Renal cortex interstitium (tissue), 11 donors: ENCODE measurements at regions not wholly inside any gene's neighbourhood (a gene's known extent, or its start where the extent isn't known, plus 50 kb on each side); places are given as distances from the start of the nearest gene placed in this dataset.

Experiments
- DNase-seq, 11 donors: peaks; one replicate each; pipeline ENCODE4 v3.0.0-alpha.2; 2013; ENCODE audit warnings: low read depth in 9 of 11, low spot score in 4 of 11; ENCODE audit errors: extremely low read depth in 1 of 11

DNA sequence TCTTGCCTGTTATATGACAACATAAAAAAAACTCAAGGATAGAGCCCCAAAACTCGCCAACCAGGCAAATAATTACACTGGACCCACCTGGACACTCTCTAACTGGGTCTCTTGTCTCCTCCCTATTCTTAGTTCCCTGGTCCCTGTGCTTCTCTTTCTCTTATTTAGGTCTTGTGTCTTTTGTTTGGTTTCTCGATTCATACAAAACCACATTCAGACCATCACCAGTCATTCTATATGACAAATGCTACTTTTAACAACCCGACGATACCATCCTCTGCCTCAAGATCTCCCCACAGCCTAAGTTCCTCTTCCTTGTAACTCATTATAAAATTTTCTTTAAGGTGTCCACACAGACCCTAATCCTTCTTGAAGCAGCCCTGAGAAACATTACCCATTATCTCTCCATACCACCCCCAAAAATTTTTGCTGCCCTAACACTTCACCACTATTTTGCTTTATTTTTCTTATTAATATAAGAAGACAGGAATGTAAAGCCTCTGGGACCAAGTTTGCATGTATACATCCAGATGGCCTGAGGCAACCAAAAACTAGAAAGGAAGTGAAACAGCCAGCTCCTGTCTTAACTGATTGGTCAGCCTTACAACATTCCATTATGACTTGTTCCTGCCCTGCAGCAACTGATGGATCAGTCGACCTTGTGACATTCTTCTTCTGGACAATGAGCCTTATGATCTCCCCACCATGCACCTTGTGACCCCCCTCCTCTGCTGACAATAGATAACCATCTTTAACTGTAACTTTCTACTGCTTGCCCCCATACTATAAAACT is 638.2 kb downstream of the AMY1C start:
- no peak for DNase-seq

DNA sequence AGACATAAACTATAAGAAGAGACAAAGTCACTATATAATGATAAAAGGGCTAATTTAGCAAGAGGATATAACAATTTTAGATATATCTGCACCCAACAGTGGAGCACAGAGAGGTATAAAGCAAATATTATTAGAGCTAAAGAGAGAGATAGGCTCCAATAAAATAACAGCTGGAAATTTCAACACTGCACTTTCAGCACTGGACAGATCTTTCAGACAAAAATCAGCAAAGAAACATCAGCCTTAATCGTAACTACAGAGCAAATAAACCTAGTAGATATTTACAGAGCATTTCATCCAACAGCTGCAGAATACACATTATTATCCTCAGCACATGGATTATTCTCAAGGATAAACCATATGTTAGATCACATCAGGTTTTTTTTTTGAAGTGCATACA is 642.9 kb downstream of the AMY1C start:
- no peak for DNase-seq

DNA sequence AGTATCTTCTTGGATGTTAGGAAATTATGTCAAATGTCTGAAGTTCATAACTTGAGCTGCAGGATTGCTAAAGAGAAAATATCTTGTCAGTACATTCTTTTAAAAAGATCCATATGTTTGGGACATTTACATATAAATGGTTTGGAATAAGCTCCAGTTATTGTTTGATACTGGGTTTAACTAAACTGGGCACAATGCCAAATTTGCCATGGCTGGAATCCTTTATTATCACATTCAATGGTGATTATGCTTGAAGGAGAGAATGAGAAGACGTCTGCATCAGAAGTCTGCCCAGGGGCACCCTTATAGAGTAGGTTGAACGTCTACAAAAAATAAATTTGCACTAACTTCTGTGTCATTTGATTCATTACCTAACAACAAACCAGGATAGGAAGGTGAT is 652.5 kb downstream of the AMY1C start:
- DNase-seq = no peak

DNA sequence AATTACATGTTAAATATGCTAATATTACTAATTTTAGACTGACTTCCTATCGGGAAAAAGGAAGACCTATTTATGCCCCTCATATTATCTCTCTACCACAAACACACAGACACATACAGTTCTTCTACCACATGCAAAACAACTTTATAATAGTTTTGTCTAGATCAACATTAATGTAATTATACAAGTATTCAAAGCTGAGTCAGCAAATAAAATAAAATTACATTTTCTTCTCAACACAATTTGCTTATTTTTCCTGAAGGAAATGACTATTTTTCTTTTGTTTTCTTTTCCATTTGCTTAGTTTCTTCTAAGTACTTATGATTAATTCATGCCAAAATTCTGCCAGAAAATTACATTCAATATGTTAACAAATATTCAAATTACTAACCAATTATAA is 654.2 kb downstream of the AMY1C start:
- no peak for DNase-seq

DNA sequence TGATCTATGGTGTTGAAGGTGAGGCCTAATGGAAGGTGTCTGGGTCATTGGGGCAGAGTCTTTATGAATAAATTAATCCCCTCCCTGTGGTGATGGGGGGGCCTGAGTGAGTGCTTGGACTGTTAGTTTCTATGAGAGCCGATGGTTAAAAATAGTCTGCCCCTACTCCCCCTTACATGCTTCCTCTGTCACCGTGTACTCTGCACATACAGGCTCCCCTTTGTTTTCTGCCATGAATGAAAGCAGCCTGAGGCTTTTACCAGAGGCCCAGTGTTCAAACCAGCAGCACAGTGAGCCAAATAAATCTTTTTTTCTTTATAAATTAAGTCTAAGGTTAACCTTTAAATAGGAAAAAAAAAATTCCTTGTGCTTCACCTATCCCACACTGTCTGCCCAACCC is 657.0 kb downstream of the AMY1C start:
- DNase-seq = no peak

GRCh38 chr1:104408268-104408667 is 658.6 kb downstream of the AMY1C start:
- DNase-seq = no peak

DNA sequence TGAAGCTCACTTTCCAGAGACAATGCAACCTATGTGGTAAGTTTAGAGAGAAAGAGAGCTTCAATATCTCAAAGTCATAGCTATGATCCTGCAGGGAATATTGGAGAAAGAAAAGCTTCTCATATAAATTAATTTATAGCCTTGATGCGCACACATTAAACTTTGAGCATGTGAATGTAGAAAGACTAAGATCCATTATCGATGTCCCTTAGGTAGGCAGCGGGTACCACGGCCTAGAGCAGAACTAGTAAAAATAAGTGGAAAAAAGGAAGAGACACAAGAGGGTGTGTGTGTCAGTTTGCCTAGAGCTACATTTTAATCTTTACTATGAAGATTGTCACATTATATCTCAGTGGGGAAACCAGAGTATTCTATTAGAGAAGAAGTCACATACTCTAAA is 685.6 kb downstream of the AMY1C start:
- no peak for DNase-seq

DNA sequence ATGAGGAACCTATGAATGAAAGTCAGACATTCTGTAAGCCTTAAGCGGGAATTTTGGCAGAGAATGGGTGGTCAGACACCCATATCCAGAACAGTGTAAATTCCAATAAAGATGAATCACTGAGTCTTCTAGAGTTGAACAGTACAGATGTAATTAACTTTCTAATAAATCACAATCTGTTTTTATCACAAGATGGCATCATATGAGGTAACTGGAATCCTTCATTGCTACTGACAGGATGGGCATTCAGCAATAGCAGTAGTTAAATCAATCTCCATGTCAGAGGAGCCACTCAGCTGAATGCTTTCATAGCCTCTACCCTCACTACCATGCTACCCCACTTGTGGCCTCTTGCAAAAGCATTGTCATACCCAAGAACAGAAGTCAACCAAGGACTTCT is 690.3 kb downstream of the AMY1C start:
- DNase-seq = no peak

DNA sequence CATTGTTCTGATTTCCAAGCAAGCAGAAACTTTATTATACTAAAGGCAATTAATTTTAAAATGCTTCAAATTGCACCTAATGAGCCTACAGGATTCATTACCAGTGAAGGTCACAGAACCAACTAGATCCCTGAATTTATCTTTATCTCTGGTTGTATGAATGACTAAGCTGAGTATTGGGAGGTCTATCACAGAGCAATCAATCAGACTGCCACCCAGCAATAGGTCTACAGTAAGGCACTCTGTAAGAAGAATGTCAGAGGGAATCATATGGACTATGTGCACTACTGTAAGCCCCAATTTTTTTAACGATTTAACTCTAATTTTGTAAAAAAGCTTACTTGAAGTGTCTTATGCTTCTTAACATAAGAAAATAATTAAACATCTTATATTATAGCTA is 707.0 kb downstream of the AMY1C start:
- DNase-seq = no peak

- no peak for DNase-seq
These were observed 710.2 kb downstream of the AMY1C start for GRCh38 chr1:104459886-104460285.

DNA sequence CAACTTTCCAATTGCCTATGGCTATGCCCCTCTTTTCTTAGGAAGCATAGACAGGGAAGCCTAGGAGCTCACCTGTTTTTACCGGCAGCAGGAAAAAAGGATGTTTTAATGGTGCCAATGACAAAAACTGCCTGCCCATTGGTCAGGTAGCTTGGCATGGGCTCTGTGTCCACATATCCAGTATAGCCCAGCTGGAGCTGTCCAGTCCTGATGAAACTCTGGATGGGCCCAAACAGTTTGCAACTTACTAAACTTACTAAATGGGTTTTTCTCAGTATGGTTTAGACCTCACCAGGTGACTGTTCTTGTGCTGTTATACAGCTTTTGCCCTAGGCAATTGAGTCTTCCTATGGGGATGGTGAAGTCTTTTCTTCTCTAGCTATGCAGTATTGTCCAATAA is 711.2 kb downstream of the AMY1C start:
- DNase-seq = no peak

- DNase-seq = no peak
These were observed 713.5 kb downstream of the AMY1C start for GRCh38 chr1:104463126-104463697.

GRCh38 chr1:104466068-104466467 is 716.4 kb downstream of the AMY1C start:
- DNase-seq = no peak

GRCh38 chr1:104467590-104467989 is 717.9 kb downstream of the AMY1C start:
- DNase-seq = no peak

DNA sequence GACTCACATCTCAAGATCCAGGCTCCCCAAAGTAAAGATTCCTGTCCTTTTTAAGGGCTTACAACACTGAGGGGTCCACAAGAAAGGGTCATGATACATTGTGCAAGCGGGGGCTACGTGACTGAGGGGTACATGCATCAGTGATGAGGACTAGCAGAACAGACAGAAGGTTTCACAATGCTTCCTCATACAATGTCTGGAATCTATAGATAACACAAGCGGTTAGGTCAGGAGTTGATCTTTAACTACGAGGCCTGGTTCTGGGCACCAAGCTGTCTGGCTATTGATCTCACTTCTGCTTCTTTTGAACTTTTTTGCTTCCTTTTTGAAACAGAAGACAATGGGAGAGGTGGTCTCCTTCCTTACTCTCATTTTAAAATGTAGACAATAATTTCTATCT is 718.6 kb downstream of the AMY1C start:
- no peak for DNase-seq

GRCh38 chr1:104476126-104476525 is 726.4 kb downstream of the AMY1C start:
- DNase-seq = no peak

GRCh38 chr1:104488296-104489015 is 738.8 kb downstream of the AMY1C start:
- DNase-seq = no peak

GRCh38 chr1:104526158-104526795 is 776.6 kb downstream of the AMY1C start:
- DNase-seq = no peak

GRCh38 chr1:104531990-104532389 is 782.3 kb downstream of the AMY1C start:
- DNase-seq = no peak

GRCh38 chr1:104574620-104575019 is 824.9 kb downstream of the AMY1C start:
- DNase-seq = no peak
